ENCODE measurements at regions not wholly inside any gene's neighbourhood (a gene's known extent, or its start where the extent isn't known, plus 50 kb on each side); places are given as distances from the start of the nearest gene placed in this dataset.

GRCh38 chr22:34000879-34001526, 80.7 kb upstream of the LARGE1 start:
- TF ChIP-seq CTCF (IDR thresholded peaks at IDR 0.05; ENCODE audit: low read depth, low read length) = no peak
- H3K27me3 ChIP-seq = no peaks in the 10 kb centered on the region
- no peaks in the 10 kb centered on the region for H3K36me3 ChIP-seq
- H3K4me1 ChIP-seq (ENCODE audit: low read depth) = no peaks in the 10 kb centered on the region
- no peak overlapping the region for H3K4me3 ChIP-seq
- DNase-seq (ENCODE audit: low read depth in 1 of 2, low spot score in 1 of 2) = no peak
- no peaks in the 10 kb centered on the region for H3K9me3 ChIP-seq (ENCODE audit: low read depth)
- no peak overlapping the region for H3K27ac ChIP-seq

GRCh38 chr22:34001701-34002466, 81.6 kb upstream of the LARGE1 start:
- Histone ChIP-seq H3K9me3 (ENCODE audit: low read depth) (no peaks in the 10 kb centered on the region), H3K4me3 (no peak overlapping the region), H3K27ac (no peak overlapping the region), H3K36me3 (no peaks in the 10 kb centered on the region), H3K27me3 (no peaks in the 10 kb centered on the region), H3K4me1 (ENCODE audit: low read depth) (no peaks in the 10 kb centered on the region)
- DNase-seq (ENCODE audit: low read depth in 1 of 2, low spot score in 1 of 2) = no peak
- no peak for TF ChIP-seq CTCF (IDR thresholded peaks at IDR 0.05; ENCODE audit: low read depth, low read length)

- no peaks in the 10 kb centered on the region for H3K27me3 ChIP-seq
- no peak for DNase-seq (ENCODE audit: low read depth in 1 of 2, low spot score in 1 of 2)
- no peaks in the 10 kb centered on the region for H3K4me1 ChIP-seq (ENCODE audit: low read depth)
- H3K4me3 ChIP-seq = no peak overlapping the region
- no peaks in the 10 kb centered on the region for H3K9me3 ChIP-seq (ENCODE audit: low read depth)
- no peaks in the 10 kb centered on the region for H3K36me3 ChIP-seq
- TF ChIP-seq CTCF (IDR thresholded peaks at IDR 0.05; ENCODE audit: low read depth, low read length) = no peak
- no peak overlapping the region for H3K27ac ChIP-seq
Observed at GRCh38 chr22:34004058-34004457, 83.8 kb upstream of the LARGE1 start.

- Histone ChIP-seq H3K27me3 (no peaks in the 10 kb centered on the region), H3K9me3 (ENCODE audit: low read depth) (no peaks in the 10 kb centered on the region), H3K36me3 (no peaks in the 10 kb centered on the region), H3K4me3 (no peak overlapping the region), H3K4me1 (ENCODE audit: low read depth) (no peaks in the 10 kb centered on the region), H3K27ac (no peak overlapping the region)
- no peak for TF ChIP-seq CTCF (IDR thresholded peaks at IDR 0.05; ENCODE audit: low read depth, low read length)
- DNase-seq (ENCODE audit: low read depth in 1 of 2, low spot score in 1 of 2) = no peak
Observed at GRCh38 chr22:34010259-34010658, 90.0 kb upstream of the LARGE1 start.

- H3K36me3 ChIP-seq = no peaks in the 10 kb centered on the region
- H3K4me3 ChIP-seq = no peak overlapping the region
- H3K27ac ChIP-seq = no peak overlapping the region
- no peaks in the 10 kb centered on the region for H3K27me3 ChIP-seq
- no peak for DNase-seq (ENCODE audit: low read depth in 1 of 2, low spot score in 1 of 2)
- no peaks in the 10 kb centered on the region for H3K9me3 ChIP-seq (ENCODE audit: low read depth)
- H3K4me1 ChIP-seq (ENCODE audit: low read depth) = no peaks in the 10 kb centered on the region
- TF ChIP-seq CTCF (IDR thresholded peaks at IDR 0.05; ENCODE audit: low read depth, low read length) = no peak
Observed at GRCh38 chr22:34015642-34016041, 95.4 kb upstream of the LARGE1 start.
